A549 (cell line): ENCODE measurements at regions not wholly inside any gene's neighbourhood (a gene's known extent, or its start where the extent isn't known, plus 50 kb on each side); places are given as distances from the start of the nearest gene placed in this dataset.

Source experiments
- ATAC-seq, 2 experiments: fragments of 200-7000 bp in 1 of 2; fragments of >200 bp in 1 of 2; cut with Nextera tagmentation in 1 of 2; cut with Tn5 transposase in 1 of 2; 3 replicates each; pipeline versions ENCODE4 v1.8.0 to v1.9.1; 2018 to 2020; ENCODE audit warnings: mild to moderate bottlenecking in 1 of 2, moderate library complexity in 1 of 2
- CTCF ChIA-PET: fragments of 300-600 bp; sonication (Branson Sonifier 250); formaldehyde crosslinking; extraction: SDS; loops from one replicate; lab custom pipeline; 2021; ENCODE audit warnings: antibody characterized with exemption, inconsistent platforms; lab: Yijun Ruan, JAX
- POLR2A ChIA-PET: fragments of 350-600 bp; formaldehyde crosslinking; extraction: SDS; loops from one replicate; lab custom pipeline; 2021; ENCODE audit warnings: antibody characterized with exemption, inconsistent platforms; lab: Yijun Ruan, JAX
- DNase-seq, 2 experiments: peaks; one replicate each; pipeline versions ENCODE4 v3.0.0 to v3.0.0-alpha.2; 2011 to 2016; ENCODE audit warnings: low read depth in 1 of 2, low spot score in 1 of 2
- FAIRE-seq: peaks from 2 replicates; lab custom pipeline; 2011; peaks lifted over from hg19 to GRCh38; lab: Jason Lieb, UNC
- H3K27ac ChIP-seq, 2 experiments: fragments of >200 bp; sonication (Bioruptor Twin); formaldehyde crosslinking; 3 replicates each; pipeline ENCODE4 v1.5.1; 2016 to 2017
- H3K4me1 ChIP-seq: fragments of >200 bp; sonication (Bioruptor Twin); formaldehyde crosslinking; 3 replicates; pipeline ENCODE4 v1.6.1; 2016
- H3K4me2 ChIP-seq: fragments of >200 bp; sonication (Bioruptor Twin); formaldehyde crosslinking; 3 replicates; pipeline ENCODE4 v1.6.1; 2016
- H3K4me3 ChIP-seq: fragments of >200 bp; sonication (Bioruptor Twin); formaldehyde crosslinking; 3 replicates; pipeline ENCODE4 v1.5.1; 2016
- H3K9me3 ChIP-seq: fragments of >200 bp; sonication (Bioruptor Twin); formaldehyde crosslinking; 3 replicates; pipeline ENCODE4 v1.6.1; 2016
- CEBPB ChIP-seq, 2 experiments: fragments of >200 bp in 1 of 2; sonication (Bioruptor Twin) in 1 of 2; formaldehyde crosslinking in 1 of 2; IDR thresholded peaks; 2 replicates each; pipeline ENCODE4 v1.6.1; 2012 to 2016
- CHD4 ChIP-seq: fragments of 200-600 bp; sonication (generic); IDR thresholded peaks from 2 replicates; pipeline ENCODE4 v1.6.1; 2016; ENCODE audit warnings: antibody characterized with exemption, mild to moderate bottlenecking, borderline replicate concordance
- EHMT2 ChIP-seq: fragments of 200-600 bp; sonication (generic); IDR thresholded peaks from 2 replicates; pipeline ENCODE4 v1.6.1; 2016; ENCODE audit warnings: antibody characterized with exemption, low read depth, mild to moderate bottlenecking, moderate library complexity
- FOSB ChIP-seq: fragments of 250-450 bp; sonication (Bioruptor Pico); IDR thresholded peaks from 2 replicates; pipeline ENCODE4 v1.5.0; 2020; ENCODE audit warnings: mild to moderate bottlenecking, moderate library complexity
- FOXS1 ChIP-seq: fragments of 250-450 bp; sonication (Bioruptor Pico); IDR thresholded peaks from 2 replicates; pipeline ENCODE4 v1.5.0; 2020; ENCODE audit warnings: mild to moderate bottlenecking, moderate library complexity
- GATA3 ChIP-seq: IDR thresholded peaks from 2 replicates; pipeline ENCODE4 v1.6.1; 2012; ENCODE audit warnings: borderline replicate concordance
- HDAC2 ChIP-seq: fragments of 200-600 bp; sonication (generic); IDR thresholded peaks from 2 replicates; pipeline ENCODE4 v1.6.1; 2016
- HOXB5 ChIP-seq: fragments of 250-450 bp; sonication (Bioruptor Pico); IDR thresholded peaks from 2 replicates; pipeline ENCODE4 v1.5.0; 2020; ENCODE audit warnings: mild to moderate bottlenecking, moderate library complexity
- KDM1A ChIP-seq: fragments of 200-600 bp; sonication (generic); IDR thresholded peaks from 2 replicates; pipeline ENCODE4 v1.6.1; 2016; ENCODE audit warnings: low read depth, mild to moderate bottlenecking
- MAFK ChIP-seq: fragments of 450-650 bp; IDR thresholded peaks from 2 replicates; pipeline ENCODE4 v1.6.1; 2014; ENCODE audit not compliant: partially characterized antibody
- MAZ ChIP-seq: fragments of 150-350 bp; IDR thresholded peaks from 2 replicates; pipeline ENCODE4 v1.6.1; 2014; ENCODE audit warnings: antibody characterized with exemption, low read depth, low read length, borderline replicate concordance
- PBX3 ChIP-seq: IDR thresholded peaks from 2 replicates; pipeline ENCODE4 v1.6.1; 2012
- POLR2AphosphoS2 ChIP-seq: conservative IDR thresholded peaks from 2 replicates; pipeline ENCODE4 v1.6.1; 2012; ENCODE audit warnings: low read length, improper control_type of control experiment, inconsistent platforms
- RAD21 ChIP-seq, 2 experiments: fragments of >200 bp in 1 of 2; sonication (Bioruptor Twin) in 1 of 2; formaldehyde crosslinking in 1 of 2; IDR thresholded peaks in 1 of 2; conservative IDR thresholded peaks in 1 of 2; 2 replicates in 1 of 2; 3 replicates in 1 of 2; pipeline ENCODE4 v1.6.1; 2012 to 2018; ENCODE audit warnings: inconsistent platforms in 1 of 2
- RARB ChIP-seq: fragments of 250-450 bp; sonication (Bioruptor Pico); IDR thresholded peaks from 2 replicates; pipeline ENCODE4 v1.8.0; 2021; ENCODE audit warnings: mild to moderate bottlenecking, moderate library complexity
- RCOR1 ChIP-seq: fragments of 150-350 bp; IDR thresholded peaks from 2 replicates; pipeline ENCODE4 v1.6.1; 2014; ENCODE audit warnings: antibody characterized with exemption, low read length, low read depth
- RNF2 ChIP-seq: fragments of 200-600 bp; sonication (generic); IDR thresholded peaks from 2 replicates; pipeline ENCODE4 v1.6.1; 2016; ENCODE audit warnings: low read depth, mild to moderate bottlenecking, antibody characterized with exemption, moderate library complexity, borderline replicate concordance
- SREBF2 ChIP-seq: fragments of 450-650 bp; IDR thresholded peaks from 2 replicates; pipeline ENCODE4 v1.6.1; 2014; ENCODE audit warnings: mild to moderate bottlenecking, moderate library complexity
- TFCP2L1 ChIP-seq: fragments of 250-450 bp; sonication (Bioruptor Pico); IDR thresholded peaks from 2 replicates; pipeline ENCODE4 v1.5.0; 2021; ENCODE audit warnings: mild to moderate bottlenecking
- ZC3H11A ChIP-seq: fragments of 450-650 bp; IDR thresholded peaks from 2 replicates; pipeline ENCODE4 v1.6.1; 2014; ENCODE audit warnings: antibody characterized with exemption, mild to moderate bottlenecking
- ZNF302 ChIP-seq: fragments of 250-450 bp; sonication (Bioruptor Pico); IDR thresholded peaks from 2 replicates; pipeline ENCODE4 v1.9.0; 2021; ENCODE audit warnings: inconsistent platforms, mild to moderate bottlenecking, moderate library complexity
- ZSCAN20 ChIP-seq: fragments of 250-450 bp; sonication (Bioruptor Pico); IDR thresholded peaks from 2 replicates; pipeline ENCODE4 v1.8.0; 2022; ENCODE audit warnings: mild to moderate bottlenecking, moderate library complexity
- WGBS: methylation state at CpG from one replicate; pipeline ENCODE4 v1.1.6; 2017; ENCODE audit errors: missing lambda C conversion rate; 5-methylcytosine and 5-hydroxymethylcytosine counted together
- TF ChIP-seq, protein P1 (sequence below): fragments of 200-600 bp; sonication (generic); IDR thresholded peaks from 2 replicates; pipeline ENCODE4 v1.6.1; 2016; ENCODE audit warnings: antibody characterized with exemption, mild to moderate bottlenecking, moderate library complexity

DNA sequence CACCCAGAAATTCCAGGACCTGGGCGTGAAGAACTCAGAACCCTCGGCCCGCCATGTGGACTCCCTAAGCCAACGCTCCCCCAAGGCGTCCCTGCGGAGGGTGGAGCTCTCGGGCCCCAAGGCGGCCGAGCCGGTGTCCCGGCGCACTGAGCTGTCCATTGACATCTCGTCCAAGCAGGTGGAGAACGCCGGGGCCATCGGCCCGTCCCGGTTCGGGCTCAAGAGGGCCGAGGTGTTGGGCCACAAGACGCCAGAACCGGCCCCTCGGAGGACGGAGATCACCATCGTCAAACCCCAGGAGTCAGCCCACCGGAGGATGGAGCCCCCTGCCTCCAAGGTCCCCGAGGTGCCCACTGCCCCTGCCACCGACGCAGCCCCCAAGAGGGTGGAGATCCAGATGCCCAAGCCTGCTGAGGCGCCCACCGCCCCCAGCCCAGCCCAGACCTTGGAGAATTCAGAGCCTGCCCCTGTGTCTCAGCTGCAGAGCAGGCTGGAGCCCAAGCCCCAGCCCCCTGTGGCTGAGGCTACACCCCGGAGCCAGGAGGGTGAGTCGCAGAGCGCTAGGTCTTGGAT is 261.5 kb downstream of the SEC14L1 start:
- TF ChIP-seq TFCP2L1 (no peak), CEBPB (IDR thresholded peaks at IDR 0.05) (no peak), RNF2 (no peak), RARB (CRISPR knock-in tag) (no peak), MAFK (no peak), FOSB (CRISPR knock-in tag) (no peak), CHD4 (no peak), PBX3 (no peak), GATA3 (no peak)
- TF ChIP-seq, all 56 proteins: peak for 0
- DNase-seq (no peak), ATAC-seq (no peak), FAIRE-seq (no peak)
- Histone ChIP-seq H3K4me2 (no peak overlapping the region), H3K4me3 (no peak overlapping the region), H3K27ac (no peak overlapping the region), H3K4me1 (peaks cover 26% of the 10 kb centered on the region), H3K9me3 (no peaks in the 10 kb centered on the region)
- ChIA-PET CTCF (interaction anchor here (1.1 to 1.5 kb wide), 4 partner anchors 13 to 73 kb away, joined by 3 to 4 read pairs (median 3); no protein-coding TSS in a partner anchor), POLR2A (no interaction called here)
- WGBS = 95% methylated on average over 16 of the region's 34 CpGs

- 97% methylated on average over 9 of the region's 9 CpGs for WGBS
- Histone ChIP-seq H3K4me1 (peaks cover 42% of the 10 kb centered on the region), H3K9me3 (no peaks in the 10 kb centered on the region), H3K4me3 (no peak overlapping the region), H3K4me2 (no peak overlapping the region), H3K27ac (peak overlapping the region in 1 of 2 experiments; percentile 11; a peak in 1 of 6 replicates)
- POLR2A ChIA-PET = no interaction called here
- CTCF ChIA-PET = interaction anchor here (0.6 to 1.2 kb wide), 8 partner anchors 9 to 122 kb away, joined by 3 to 4 read pairs (median 3); no protein-coding TSS in a partner anchor
- DNase-seq = no peak
- no peak for FAIRE-seq
- no peak for TF ChIP-seq RARB (CRISPR knock-in tag)
- TF ChIP-seq MAFK = no peak
- TF ChIP-seq ZSCAN20 (CRISPR knock-in tag) = no peak
- no peak for TF ChIP-seq FOXS1 (CRISPR knock-in tag)
- no peak for TF ChIP-seq KDM1A
- TF ChIP-seq HDAC2 = no peak
- TF ChIP-seq SREBF2 = no peak
- no peak for TF ChIP-seq FOSB (CRISPR knock-in tag)
- TF ChIP-seq, protein P1, sequence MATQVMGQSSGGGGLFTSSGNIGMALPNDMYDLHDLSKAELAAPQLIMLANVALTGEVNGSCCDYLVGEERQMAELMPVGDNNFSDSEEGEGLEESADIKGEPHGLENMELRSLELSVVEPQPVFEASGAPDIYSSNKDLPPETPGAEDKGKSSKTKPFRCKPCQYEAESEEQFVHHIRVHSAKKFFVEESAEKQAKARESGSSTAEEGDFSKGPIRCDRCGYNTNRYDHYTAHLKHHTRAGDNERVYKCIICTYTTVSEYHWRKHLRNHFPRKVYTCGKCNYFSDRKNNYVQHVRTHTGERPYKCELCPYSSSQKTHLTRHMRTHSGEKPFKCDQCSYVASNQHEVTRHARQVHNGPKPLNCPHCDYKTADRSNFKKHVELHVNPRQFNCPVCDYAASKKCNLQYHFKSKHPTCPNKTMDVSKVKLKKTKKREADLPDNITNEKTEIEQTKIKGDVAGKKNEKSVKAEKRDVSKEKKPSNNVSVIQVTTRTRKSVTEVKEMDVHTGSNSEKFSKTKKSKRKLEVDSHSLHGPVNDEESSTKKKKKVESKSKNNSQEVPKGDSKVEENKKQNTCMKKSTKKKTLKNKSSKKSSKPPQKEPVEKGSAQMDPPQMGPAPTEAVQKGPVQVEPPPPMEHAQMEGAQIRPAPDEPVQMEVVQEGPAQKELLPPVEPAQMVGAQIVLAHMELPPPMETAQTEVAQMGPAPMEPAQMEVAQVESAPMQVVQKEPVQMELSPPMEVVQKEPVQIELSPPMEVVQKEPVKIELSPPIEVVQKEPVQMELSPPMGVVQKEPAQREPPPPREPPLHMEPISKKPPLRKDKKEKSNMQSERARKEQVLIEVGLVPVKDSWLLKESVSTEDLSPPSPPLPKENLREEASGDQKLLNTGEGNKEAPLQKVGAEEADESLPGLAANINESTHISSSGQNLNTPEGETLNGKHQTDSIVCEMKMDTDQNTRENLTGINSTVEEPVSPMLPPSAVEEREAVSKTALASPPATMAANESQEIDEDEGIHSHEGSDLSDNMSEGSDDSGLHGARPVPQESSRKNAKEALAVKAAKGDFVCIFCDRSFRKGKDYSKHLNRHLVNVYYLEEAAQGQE = no peak
- TF ChIP-seq ZNF302 (CRISPR knock-in tag) = no peak
- TF ChIP-seq ZC3H11A = no peak
- no peak for TF ChIP-seq EHMT2
- no peak for TF ChIP-seq RCOR1
- no peak for TF ChIP-seq RAD21 (conservative IDR thresholded peaks at IDR 0.05 in 1 of 2, IDR thresholded peaks at IDR 0.05 in 1 of 2)
- no peak for TF ChIP-seq MAZ
- no peak for TF ChIP-seq POLR2AphosphoS2
- no peak for TF ChIP-seq HOXB5
- no peak for ATAC-seq
These were observed 263.1 kb downstream of the SEC14L1 start for GRCh38 chr17:77403854-77404253.
